Upper lobe of left lung (tissue), 6 donors: ENCODE measurements at regions not wholly inside any gene's neighbourhood (a gene's known extent, or its start where the extent isn't known, plus 50 kb on each side); places are given as distances from the start of the nearest gene placed in this dataset.
"Not testable (repeated sequence)": the region's sequence is repeated elsewhere in the genome, so short reads cannot be mapped to it uniquely, and the experiment has no call there.

Experiments
- ATAC-seq, 2 donors: fragments of 200-7000 bp; cut with Tn5 transposase; one replicate each; pipeline ENCODE4 v1.9.1; 2022; ENCODE audit warnings: mild to moderate bottlenecking in 2 of 2, moderate library complexity in 2 of 2; ENCODE audit not compliant: low FRiP score in 2 of 2
- DNase-seq, 2 donors: peaks; one replicate each; pipeline ENCODE4 v3.0.0-alpha.2; 2019 to 2020
- H3K27ac ChIP-seq, 4 donors: fragments of 200-600 bp; sonication (generic); one replicate each; pipeline ENCODE4 v1.5.1; 2016 to 2019
- H3K27me3 ChIP-seq, 4 donors: fragments of 200-600 bp; sonication (generic); one replicate each; pipeline ENCODE4 v1.5.1; 2017 to 2019
- H3K36me3 ChIP-seq, 4 donors: fragments of 200-600 bp; sonication (generic); one replicate each; pipeline ENCODE4 v1.5.1; 2016 to 2019
- H3K4me1 ChIP-seq, 4 donors: fragments of 200-600 bp; sonication (generic); one replicate each; pipeline ENCODE4 v1.5.1; 2018 to 2019
- H3K4me3 ChIP-seq, 4 donors: fragments of 200-600 bp; sonication (generic); one replicate each; pipeline ENCODE4 v1.5.1; 2017 to 2019; ENCODE audit warnings: mild to moderate bottlenecking in 2 of 4, moderate library complexity in 1 of 4
- H3K9me3 ChIP-seq, 4 donors: fragments of 200-600 bp; sonication (generic); one replicate each; pipeline ENCODE4 v1.5.1; 2018 to 2019
- EP300 ChIP-seq, 4 donors: sonication (generic); formaldehyde crosslinking; IDR thresholded peaks; one replicate each; pipeline ENCODE4 v1.5.1; 2017; ENCODE audit warnings: antibody characterized with exemption in 4 of 4, control low read depth in 2 of 4
- POLR2A ChIP-seq, 4 donors: fragments of 450-650 bp; IDR thresholded peaks; one replicate each; pipeline ENCODE4 v1.5.1; 2016 to 2017; ENCODE audit warnings: antibody characterized with exemption in 4 of 4, mild to moderate bottlenecking in 2 of 4
- POLR2AphosphoS5 ChIP-seq, 2 donors: sonication (generic); formaldehyde crosslinking; IDR thresholded peaks; one replicate each; pipeline ENCODE4 v1.5.1; 2017; ENCODE audit warnings: antibody characterized with exemption in 2 of 2
- WGBS, 2 donors: methylation state at CpG; one replicate each; pipeline ENCODE4 v1.1.5; 2017 to 2018; 5-methylcytosine and 5-hydroxymethylcytosine counted together
- TF ChIP-seq, protein P1 (sequence below), 6 experiments: fragments of 450-650 bp in 4 of 6; fragments of 200-600 bp in 2 of 6; sonication (generic) in 2 of 6; IDR thresholded peaks; one replicate each; pipeline ENCODE4 v1.5.1; 2016 to 2019; ENCODE audit warnings: antibody characterized with exemption in 6 of 6
- donor health status: DM: no; HTN: no; CAD: no; lungs with moderate emphysema.
- donor health status: DM: no; HTN: yes; CAD: no; lungs with severe emphysema.

DNA sequence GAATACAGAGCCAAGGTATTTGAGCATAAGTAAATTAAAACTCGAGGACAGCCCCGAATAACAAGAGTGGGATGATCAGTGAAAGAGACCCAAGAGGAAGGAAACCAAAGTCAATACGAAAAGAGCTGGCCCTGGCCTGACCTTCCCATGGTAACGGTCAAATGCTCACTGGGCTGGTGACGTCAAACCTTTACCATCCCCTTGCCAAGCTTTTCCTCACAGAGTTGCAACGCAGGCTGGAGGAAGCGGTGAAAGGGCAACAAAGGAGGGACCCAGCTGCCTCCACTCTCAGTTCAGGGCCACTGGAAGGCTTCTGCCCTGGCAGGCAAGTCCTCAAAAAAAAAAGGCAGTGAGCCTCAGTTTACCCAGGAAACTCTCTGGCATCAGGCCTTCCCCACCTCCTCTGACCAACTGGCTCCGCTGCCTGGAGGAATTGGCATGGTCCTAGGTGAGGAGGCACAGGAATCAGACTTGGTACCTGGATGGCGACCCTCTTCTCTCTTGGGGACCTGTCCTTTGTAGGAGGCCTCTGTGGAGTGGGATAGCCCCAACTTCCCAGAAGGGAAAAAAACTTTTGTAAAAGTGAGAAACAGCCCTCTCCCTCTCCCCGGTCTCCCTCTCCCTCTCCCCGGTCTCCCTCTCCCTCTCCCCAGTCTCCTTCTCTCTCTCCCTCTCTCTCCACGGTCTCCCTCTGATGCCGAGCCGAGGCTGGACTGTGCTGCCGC, 212.4 kb downstream of the ANAPC1 start:
- H3K4me3 ChIP-seq = no peak overlapping the region
- no peaks in the 10 kb centered on the region for H3K36me3 ChIP-seq
- no peaks in the 10 kb centered on the region for H3K9me3 ChIP-seq
- 66 to 75% methylated on average over 15 of the region's 15 CpGs for WGBS, 2 donors
- H3K27me3 ChIP-seq = no peaks in the 10 kb centered on the region
- peak in 1 of 2 donors; percentile 84 for ATAC-seq
- peak in 1 of 4 donors; percentile 39 for TF ChIP-seq POLR2A (IDR thresholded peaks at IDR 0.05)
- TF ChIP-seq, protein P1, sequence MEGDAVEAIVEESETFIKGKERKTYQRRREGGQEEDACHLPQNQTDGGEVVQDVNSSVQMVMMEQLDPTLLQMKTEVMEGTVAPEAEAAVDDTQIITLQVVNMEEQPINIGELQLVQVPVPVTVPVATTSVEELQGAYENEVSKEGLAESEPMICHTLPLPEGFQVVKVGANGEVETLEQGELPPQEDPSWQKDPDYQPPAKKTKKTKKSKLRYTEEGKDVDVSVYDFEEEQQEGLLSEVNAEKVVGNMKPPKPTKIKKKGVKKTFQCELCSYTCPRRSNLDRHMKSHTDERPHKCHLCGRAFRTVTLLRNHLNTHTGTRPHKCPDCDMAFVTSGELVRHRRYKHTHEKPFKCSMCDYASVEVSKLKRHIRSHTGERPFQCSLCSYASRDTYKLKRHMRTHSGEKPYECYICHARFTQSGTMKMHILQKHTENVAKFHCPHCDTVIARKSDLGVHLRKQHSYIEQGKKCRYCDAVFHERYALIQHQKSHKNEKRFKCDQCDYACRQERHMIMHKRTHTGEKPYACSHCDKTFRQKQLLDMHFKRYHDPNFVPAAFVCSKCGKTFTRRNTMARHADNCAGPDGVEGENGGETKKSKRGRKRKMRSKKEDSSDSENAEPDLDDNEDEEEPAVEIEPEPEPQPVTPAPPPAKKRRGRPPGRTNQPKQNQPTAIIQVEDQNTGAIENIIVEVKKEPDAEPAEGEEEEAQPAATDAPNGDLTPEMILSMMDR (IDR thresholded peaks at IDR 0.05) = no peak
- peak in 1 of 4 donors; percentile 63 for TF ChIP-seq EP300 (IDR thresholded peaks at IDR 0.05)
- peak; percentile 49 to 69 for TF ChIP-seq POLR2AphosphoS5 (IDR thresholded peaks at IDR 0.05)
- peak overlapping the region in 2 of 4 donors; percentile 52 to 54 for H3K27ac ChIP-seq
- peak in 1 of 2 donors; percentile 70 for DNase-seq
- peaks cover 4 to 13% (median 9%) of the 10 kb centered on the region in 4 donors for H3K4me1 ChIP-seq

DNA sequence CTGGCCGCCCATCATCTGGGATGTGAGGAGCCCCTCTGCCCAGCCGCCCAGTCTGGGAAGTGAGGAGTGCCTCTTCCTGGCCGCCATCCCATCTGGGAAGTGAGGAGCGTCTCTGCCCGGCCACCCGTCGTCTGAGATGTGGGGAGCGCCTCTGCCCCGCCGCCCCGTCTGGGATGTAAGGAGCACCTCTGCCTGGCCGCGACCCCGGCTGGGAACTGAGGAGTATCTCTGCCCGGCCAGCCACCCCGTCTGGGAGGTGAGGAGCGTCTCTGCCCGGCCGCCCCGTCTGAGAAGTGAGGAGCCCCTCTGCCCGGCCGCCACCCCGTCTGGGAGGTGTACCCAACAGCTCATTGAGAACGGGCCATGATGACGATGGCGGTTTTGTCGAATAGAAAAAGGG, 211.4 kb downstream of the ANAPC1 start:
- peak in 1 of 2 donors; percentile 75 for DNase-seq
- H3K36me3 ChIP-seq, H3K27me3 ChIP-seq, H3K27ac ChIP-seq, H3K4me3 ChIP-seq, H3K9me3 ChIP-seq, ATAC-seq: not testable (repeated sequence)
- 94 to 97% methylated on average over 14 to 23 of the region's 27 CpGs for WGBS, 2 donors
- peaks cover 3 to 12% (median 5%) of the 10 kb centered on the region in 4 donors for H3K4me1 ChIP-seq

DNA sequence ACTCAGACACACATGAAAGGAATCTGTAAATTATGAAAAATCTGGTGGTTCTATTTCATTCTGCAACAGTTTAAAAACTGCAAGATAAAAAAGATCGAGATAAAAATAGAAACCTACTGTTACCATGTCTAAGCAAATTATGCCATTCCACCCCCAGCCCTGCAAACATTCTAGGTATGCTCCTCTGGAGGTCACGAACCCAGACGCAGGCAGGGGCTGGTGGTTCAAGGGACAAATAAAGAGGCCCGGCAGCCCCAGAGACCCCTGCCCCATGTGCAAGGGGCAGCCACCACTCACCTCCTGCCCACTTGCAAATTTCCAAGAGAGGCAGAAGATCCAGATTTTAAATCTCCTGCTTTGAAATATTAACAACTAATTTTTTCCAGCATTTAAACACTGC, 210.5 kb downstream of the ANAPC1 start:
- ATAC-seq = no peak
- no peaks in the 10 kb centered on the region for H3K27me3 ChIP-seq
- TF ChIP-seq POLR2A (IDR thresholded peaks at IDR 0.05) = no peak
- no peak for TF ChIP-seq POLR2AphosphoS5 (IDR thresholded peaks at IDR 0.05)
- TF ChIP-seq, protein P1 (IDR thresholded peaks at IDR 0.05) = no peak
- no peak for TF ChIP-seq EP300 (IDR thresholded peaks at IDR 0.05)
- peaks cover 0 to 8% (median 4%) of the 10 kb centered on the region in 4 donors for H3K4me1 ChIP-seq
- no peak overlapping the region for H3K4me3 ChIP-seq
- DNase-seq = no peak
- no peaks in the 10 kb centered on the region for H3K36me3 ChIP-seq
- WGBS, 2 donors = 53 to 65% methylated on average over 4 of the region's 4 CpGs
- no peak overlapping the region for H3K27ac ChIP-seq
- H3K9me3 ChIP-seq = no peaks in the 10 kb centered on the region

DNA sequence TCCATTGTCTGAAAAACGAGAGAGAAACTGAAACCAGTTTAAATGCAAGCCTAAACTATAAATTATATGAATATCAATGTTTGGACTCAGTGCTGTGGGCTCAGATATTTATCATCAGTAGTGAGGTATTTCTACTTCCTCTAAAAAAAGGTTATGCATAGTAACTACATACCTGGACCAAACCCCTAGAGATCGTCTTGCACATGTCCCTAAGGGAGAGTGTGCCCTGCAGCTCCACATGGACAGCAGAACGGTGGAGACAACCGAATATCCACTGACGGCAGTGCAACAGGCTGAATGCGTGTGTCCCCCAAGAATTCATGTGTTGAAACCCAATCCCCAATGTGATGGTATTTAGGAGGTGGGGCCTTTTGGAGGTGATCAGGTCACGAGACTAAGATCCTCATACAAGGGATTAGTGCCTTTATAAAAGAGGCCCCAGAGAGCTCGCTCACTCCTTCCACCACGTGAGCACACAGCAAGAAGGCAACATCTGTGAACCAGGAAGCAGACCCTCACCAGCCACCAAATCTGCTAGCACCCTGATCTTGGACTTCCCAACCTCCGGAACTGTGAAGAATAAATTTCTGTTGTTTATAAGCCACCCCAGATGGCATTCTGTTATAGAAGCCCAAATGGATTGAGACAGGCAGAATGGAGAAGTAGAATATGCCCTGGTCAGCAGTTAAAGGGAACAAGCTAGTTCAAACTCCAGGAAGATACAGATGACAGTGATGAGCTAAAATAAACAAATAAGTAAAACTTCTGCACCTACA, 208.4 kb downstream of the ANAPC1 start:
- peak overlapping the region in 2 of 4 donors; percentile 4 to 65 for H3K27ac ChIP-seq
- no peak for DNase-seq
- ATAC-seq = peak in 1 of 2 donors; percentile 72
- H3K9me3 ChIP-seq = no peaks in the 10 kb centered on the region
- no peaks in the 10 kb centered on the region for H3K27me3 ChIP-seq
- H3K4me3 ChIP-seq = no peak overlapping the region
- H3K4me1 ChIP-seq = peaks cover 0 to 8% (median 4%) of the 10 kb centered on the region in 4 donors
- H3K36me3 ChIP-seq = no peaks in the 10 kb centered on the region
- 82 to 87% methylated on average over 10 of the region's 10 CpGs for WGBS, 2 donors
- TF ChIP-seq, protein P1 (IDR thresholded peaks at IDR 0.05) = no peak
- no peak for TF ChIP-seq POLR2AphosphoS5 (IDR thresholded peaks at IDR 0.05)

DNA sequence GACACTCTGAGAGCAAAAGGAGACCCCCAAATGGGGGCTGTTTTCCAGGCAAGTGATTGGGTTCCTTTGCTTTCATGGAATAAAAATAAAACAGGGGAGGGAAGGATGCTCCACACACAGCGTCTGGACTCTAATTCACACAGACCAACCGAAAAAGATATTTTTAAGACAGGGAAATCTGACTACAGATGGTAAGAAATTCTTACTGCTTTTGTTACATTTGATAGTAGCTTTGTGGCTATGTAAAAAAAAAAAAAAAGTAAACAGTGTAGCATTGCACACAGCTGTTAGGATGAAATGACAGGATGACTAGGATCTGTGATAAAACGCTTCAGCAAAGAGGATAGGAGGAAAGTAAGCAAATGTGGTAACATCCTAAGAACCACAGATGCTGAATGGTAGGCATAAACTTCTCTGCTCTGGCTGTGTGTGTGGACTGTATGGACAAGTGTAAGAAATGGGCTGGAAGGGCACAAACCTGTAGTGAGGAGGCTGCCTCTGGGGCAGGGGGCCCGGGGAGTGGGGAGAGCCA, 207.6 kb downstream of the ANAPC1 start:
- H3K27me3 ChIP-seq = no peaks in the 10 kb centered on the region
- no peak for ATAC-seq
- WGBS, 2 donors = 77 to 84% methylated on average over 4 of the region's 4 CpGs
- no peak for DNase-seq
- TF ChIP-seq POLR2AphosphoS5 (IDR thresholded peaks at IDR 0.05) (no peak), POLR2A (IDR thresholded peaks at IDR 0.05) (no peak), EP300 (IDR thresholded peaks at IDR 0.05) (no peak)
- TF ChIP-seq, protein P1 (IDR thresholded peaks at IDR 0.05) = no peak
- no peaks in the 10 kb centered on the region for H3K9me3 ChIP-seq
- H3K4me3 ChIP-seq = no peak overlapping the region
- H3K27ac ChIP-seq = no peak overlapping the region
- H3K36me3 ChIP-seq = no peaks in the 10 kb centered on the region
- peaks cover 0 to 5% (median 3%) of the 10 kb centered on the region in 4 donors for H3K4me1 ChIP-seq
